ENCODE measurements at regions not wholly inside any gene's neighbourhood (a gene's known extent, or its start where the extent isn't known, plus 50 kb on each side); places are given as distances from the start of the nearest gene placed in this dataset.

DNA sequence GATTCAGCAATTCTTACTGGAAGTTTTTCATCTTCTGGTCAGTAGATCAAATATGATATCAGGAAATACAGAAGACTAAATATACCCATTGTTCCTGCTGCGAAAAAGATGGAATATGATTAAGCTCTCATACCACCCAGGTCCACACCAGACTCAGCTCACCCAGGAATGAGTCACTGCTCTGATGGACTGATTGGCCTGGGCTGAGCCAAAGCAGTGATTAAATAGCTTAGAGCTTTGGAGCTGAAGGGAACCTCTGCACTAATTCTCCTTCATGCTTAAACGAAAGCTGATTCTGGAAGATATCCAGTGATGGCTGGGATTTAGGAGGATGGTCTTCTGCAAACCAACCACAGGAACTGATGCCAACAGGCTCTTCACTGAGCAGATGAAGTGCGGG is 62.0 kb upstream of the SYT1 start:
- Mint-ChIP-seq H3K36me3 (no peaks in the 10 kb centered on the region), H3K4me3 (no peak overlapping the region), H3K27me3 (no peaks in the 10 kb centered on the region), H3K4me1 (ENCODE audit: unreplicated experiment) (no peaks in the 10 kb centered on the region), H3K27ac (no peak overlapping the region), H3K9me3 (no peaks in the 10 kb centered on the region)
- no peak for TF ChIP-seq CTCF (conservative IDR thresholded peaks at IDR 0.05)
- DNase-seq (ENCODE audit: extremely low spot score, unreplicated experiment): no peak

GRCh38 chr12:78804262-78804661 is 60.3 kb upstream of the SYT1 start:
- no peak for TF ChIP-seq CTCF (conservative IDR thresholded peaks at IDR 0.05)
- H3K36me3 Mint-ChIP-seq: no peaks in the 10 kb centered on the region
- H3K27me3 Mint-ChIP-seq: no peaks in the 10 kb centered on the region
- no peak for DNase-seq (ENCODE audit: extremely low spot score, unreplicated experiment)
- no peaks in the 10 kb centered on the region for H3K4me1 Mint-ChIP-seq (ENCODE audit: unreplicated experiment)
- H3K9me3 Mint-ChIP-seq: no peaks in the 10 kb centered on the region
- H3K4me3 Mint-ChIP-seq: no peak overlapping the region
- no peak overlapping the region for H3K27ac Mint-ChIP-seq

All from type B pancreatic cell (in vitro differentiated cells).